ENCODE measurements at regions not wholly inside any gene's neighbourhood (a gene's known extent, or its start where the extent isn't known, plus 50 kb on each side); places are given as distances from the start of the nearest gene placed in this dataset.

GRCh38 chr5:93278896-93279295 lies 302.1 kb downstream of the NR2F1-AS1 start:
- TF ChIP-seq CTCF (conservative IDR thresholded peaks at IDR 0.05; ENCODE audit: low read length) (no peak), EZH2phosphoT487 (IDR thresholded peaks at IDR 0.05; ENCODE audit: borderline replicate concordance, low read depth, low read length) (no peak)

Measured in OCI-LY7 (cell line).